CD14-positive monocyte (primary cell): ENCODE measurements at regions not wholly inside any gene's neighbourhood (a gene's known extent, or its start where the extent isn't known, plus 50 kb on each side); places are given as distances from the start of the nearest gene placed in this dataset.

ENCODE experiments used
- DNase-seq, 3 donors: peaks; one replicate each; pipeline ENCODE4 v3.0.0-alpha.2; 2011 to 2022
- H2AFZ ChIP-seq: 2 replicates; pipeline ENCODE4 v1.6.0; 2012; ENCODE audit warnings: mild to moderate bottlenecking, low read depth, low read length, inconsistent platforms; ENCODE audit not compliant: insufficient read depth, poor library complexity, severe bottlenecking
- H3K27ac ChIP-seq, 2 donors: 1 replicate in 1 of 2; 2 replicates in 1 of 2; pipeline ENCODE4 v1.5.1; 2012 to 2013; ENCODE audit warnings: low read length in 2 of 2, control low read depth in 1 of 2, inconsistent platforms in 1 of 2, low read depth in 1 of 2, mild to moderate bottlenecking in 1 of 2
- H3K27me3 ChIP-seq, 2 donors: one replicate each; pipeline versions ENCODE4 v1.6.0 to v1.6.1; 2011 to 2013; ENCODE audit warnings: low read length in 2 of 2; ENCODE audit not compliant: control insufficient read depth in 2 of 2, insufficient read depth in 2 of 2
- H3K36me3 ChIP-seq, 2 donors: replicated peaks in 1 of 2; 1 replicate in 1 of 2; 2 replicates in 1 of 2; pipeline versions ENCODE4 v1.5.1 to v1.6.1; 2012 to 2013; ENCODE audit warnings: low read length in 2 of 2, control low read depth in 1 of 2, inconsistent platforms in 1 of 2, mild to moderate bottlenecking in 1 of 2; ENCODE audit not compliant: insufficient read depth in 2 of 2, control insufficient read depth in 1 of 2
- H3K4me1 ChIP-seq, 2 donors: 1 replicate in 1 of 2; 2 replicates in 1 of 2; pipeline versions ENCODE4 v1.5.1 to v1.6.1; 2012 to 2013; ENCODE audit warnings: low read length in 2 of 2, control low read depth in 1 of 2, inconsistent platforms in 1 of 2, mild to moderate bottlenecking in 1 of 2, moderate library complexity in 1 of 2; ENCODE audit not compliant: insufficient read depth in 2 of 2, control insufficient read depth in 1 of 2
- H3K4me2 ChIP-seq: replicated peaks from 2 replicates; pipeline ENCODE3; 2012; ENCODE audit warnings: low read length, moderate library complexity, mild to moderate bottlenecking; ENCODE audit not compliant: poor library complexity, severe bottlenecking; ENCODE audit errors: extremely low read depth
- H3K4me3 ChIP-seq, 3 experiments: fragments of 200-600 bp in 1 of 3; sonication (generic) in 1 of 3; replicated peaks in 1 of 3; 1 replicate in 2 of 3; 2 replicates in 1 of 3; pipeline ENCODE4 v1.5.1; 2011 to 2013; ENCODE audit warnings: low read length in 3 of 3, mild to moderate bottlenecking in 3 of 3, control low read depth in 2 of 3, low read depth in 2 of 3, inconsistent platforms in 1 of 3, moderate library complexity in 1 of 3
- H3K79me2 ChIP-seq: 2 replicates; pipeline ENCODE4 v1.6.0; 2012; ENCODE audit warnings: mild to moderate bottlenecking, control low read depth, inconsistent platforms, low read length, moderate library complexity; ENCODE audit not compliant: insufficient read depth
- H3K9ac ChIP-seq: 2 replicates; pipeline ENCODE4 v1.6.0; 2017; ENCODE audit warnings: low read length, mild to moderate bottlenecking; ENCODE audit not compliant: insufficient read depth, poor library complexity, severe bottlenecking
- H3K9me3 ChIP-seq, 2 donors: replicated peaks in 1 of 2; 1 replicate in 1 of 2; 2 replicates in 1 of 2; pipeline versions ENCODE4 v1.5.1 to v1.6.1; 2012 to 2013; ENCODE audit warnings: low read length in 2 of 2, control low read depth in 1 of 2; ENCODE audit not compliant: control insufficient read depth in 1 of 2, insufficient read depth in 1 of 2
- H4K20me1 ChIP-seq: 2 replicates; pipeline ENCODE4 v1.6.0; 2012; ENCODE audit warnings: mild to moderate bottlenecking, low read length, control low read depth, moderate library complexity; ENCODE audit not compliant: insufficient read depth
- H3K27ac Mint-ChIP-seq, 7 donors: one replicate each; pipeline ENCODE4 v1.8.0; 2020; ENCODE audit warnings: mild to moderate bottlenecking in 7 of 7, mixed read lengths in 7 of 7, moderate library complexity in 6 of 7, inconsistent platforms in 2 of 7
- H3K27me3 Mint-ChIP-seq, 3 donors: one replicate each; pipeline ENCODE4 v1.8.0; 2021 to 2022; ENCODE audit warnings: low read depth in 3 of 3, mild to moderate bottlenecking in 3 of 3, mixed read lengths in 3 of 3, moderate library complexity in 3 of 3, inconsistent platforms in 1 of 3
- H3K36me3 Mint-ChIP-seq, 2 donors: one replicate each; pipeline ENCODE4 v1.8.0; 2020; ENCODE audit warnings: mixed read lengths in 2 of 2, inconsistent platforms in 1 of 2, mild to moderate bottlenecking in 1 of 2
- H3K4me1 Mint-ChIP-seq: one replicate; pipeline ENCODE4 v1.8.0; 2020; ENCODE audit warnings: mild to moderate bottlenecking, mixed read lengths
- H3K4me3 Mint-ChIP-seq, 2 donors: one replicate each; pipeline ENCODE4 v1.8.0; 2020; ENCODE audit warnings: mild to moderate bottlenecking in 2 of 2, mixed read lengths in 2 of 2, moderate library complexity in 1 of 2
- H3K9me3 Mint-ChIP-seq, 7 donors: one replicate each; pipeline ENCODE4 v1.8.0; 2020 to 2022; ENCODE audit warnings: mixed read lengths in 7 of 7, mild to moderate bottlenecking in 6 of 7, moderate library complexity in 6 of 7, inconsistent platforms in 2 of 7
- CTCF ChIP-seq: fragments of 200-600 bp; IDR thresholded peaks from one replicate; pipeline ENCODE4 v1.8.0; 2022; ENCODE audit warnings: antibody characterized with exemption, mild to moderate bottlenecking
- WGBS: methylation state at CpG from one replicate; pipeline ENCODE4 v1.1.5; 2013; ENCODE audit warnings: missing lambda C conversion rate; ENCODE audit not compliant: insufficient coverage; 5-methylcytosine and 5-hydroxymethylcytosine counted together
- intact Hi-C, 2 donors: fragments of 100-400 bp; cut with micrococcal nuclease; formaldehyde crosslinking; loops; one replicate each; pipeline versions ENCODE4 v1.15.0 to v1.15.1; 2023

- Mint-ChIP-seq H3K27ac (no peak overlapping the region), H3K4me1 (no peaks in the 10 kb centered on the region), H3K27me3 (peaks cover 0 to 2% (median 2%) of the 10 kb centered on the region in 3 donors), H3K4me3 (no peak overlapping the region), H3K9me3 (peaks cover 2 to 12% (median 7%) of the 10 kb centered on the region in 7 donors), H3K36me3 (no peaks in the 10 kb centered on the region)
- H3K27ac ChIP-seq = no peak overlapping the region
- H3K4me2 ChIP-seq = no peak overlapping the region
- no peaks in the 10 kb centered on the region for H4K20me1 ChIP-seq
- H3K9me3 ChIP-seq = no peaks in the 10 kb centered on the region
- 0% methylated on average over 4 of the region's 5 CpGs for WGBS
- peak; percentile 57 to 79 (median 62) for DNase-seq
- no peak overlapping the region for H3K9ac ChIP-seq
- H2AFZ ChIP-seq = no peak overlapping the region
- H3K4me1 ChIP-seq = no peaks in the 10 kb centered on the region
- intact Hi-C loops = no loop called here
- no peaks in the 10 kb centered on the region for H3K79me2 ChIP-seq
- no peak overlapping the region for H3K4me3 ChIP-seq
- no peaks in the 10 kb centered on the region for H3K36me3 ChIP-seq
- H3K27me3 ChIP-seq = no peaks in the 10 kb centered on the region
- TF ChIP-seq CTCF = peak; percentile 97
These were observed 105.3 kb upstream of the SERBP1 start for GRCh38 chr1:67535474-67535873.

GRCh38 chr1:67536957-67537666 is 106.9 kb upstream of the SERBP1 start:
- Histone ChIP-seq H3K9me3 (no peaks in the 10 kb centered on the region), H3K4me2 (no peak overlapping the region), H3K36me3 (no peaks in the 10 kb centered on the region), H3K4me1 (no peaks in the 10 kb centered on the region), H3K79me2 (no peaks in the 10 kb centered on the region), H3K9ac (no peak overlapping the region), H2AFZ (no peak overlapping the region), H3K27ac (no peak overlapping the region), H3K4me3 (no peak overlapping the region), H4K20me1 (no peaks in the 10 kb centered on the region), H3K27me3 (no peaks in the 10 kb centered on the region)
- H3K36me3 Mint-ChIP-seq = no peaks in the 10 kb centered on the region
- 100% methylated on average over 1 of the region's 9 CpGs for WGBS
- H3K4me3 Mint-ChIP-seq = no peak overlapping the region
- TF ChIP-seq CTCF = no peak
- no peak for DNase-seq
- H3K27ac Mint-ChIP-seq = peak overlapping the region in 1 of 7 donors; percentile 57
- H3K27me3 Mint-ChIP-seq = peaks cover 0 to 2% (median 2%) of the 10 kb centered on the region in 3 donors
- peaks cover 4% of the 10 kb centered on the region for H3K4me1 Mint-ChIP-seq
- intact Hi-C loops = no loop called here
- no peaks in the 10 kb centered on the region for H3K9me3 Mint-ChIP-seq
